Loucy (cell line): ENCODE measurements at regions not wholly inside any gene's neighbourhood (a gene's known extent, or its start where the extent isn't known, plus 50 kb on each side); places are given as distances from the start of the nearest gene placed in this dataset.

Experiments
- H2AFZ ChIP-seq: fragments of 200-600 bp; sonication (generic); 2 replicates; pipeline ENCODE4 v1.6.0; 2016; ENCODE audit warnings: antibody characterized with exemption, mild to moderate bottlenecking, low read length, moderate library complexity
- H3F3A ChIP-seq: fragments of 200-600 bp; 2 replicates; pipeline ENCODE4 v1.6.0; 2016; ENCODE audit warnings: antibody characterized with exemption, low read depth, mild to moderate bottlenecking
- H3K27me3 ChIP-seq: fragments of 200-600 bp; sonication (generic); 2 replicates; pipeline ENCODE4 v1.6.1; 2014; ENCODE audit warnings: low read length, mild to moderate bottlenecking; ENCODE audit not compliant: insufficient read depth, poor library complexity, severe bottlenecking
- H3K36me3 ChIP-seq: fragments of 200-600 bp; sonication (generic); 2 replicates; pipeline ENCODE4 v1.6.1; 2016; ENCODE audit warnings: low read length; ENCODE audit not compliant: insufficient read depth
- H3K4me1 ChIP-seq: fragments of 200-600 bp; sonication (generic); 2 replicates; pipeline ENCODE4 v1.5.1; 2014; ENCODE audit warnings: low read length, mild to moderate bottlenecking; ENCODE audit not compliant: insufficient read depth, poor library complexity, severe bottlenecking
- H3K4me2 ChIP-seq: fragments of 200-600 bp; sonication (generic); 2 replicates; pipeline ENCODE4 v1.6.0; 2014; ENCODE audit warnings: antibody characterized with exemption, low read length, low read depth, mild to moderate bottlenecking; ENCODE audit not compliant: poor library complexity, severe bottlenecking
- H3K4me3 ChIP-seq: fragments of 200-600 bp; sonication (generic); 2 replicates; pipeline ENCODE4 v1.5.1; 2014; ENCODE audit warnings: low read length, mild to moderate bottlenecking, mixed read lengths; ENCODE audit not compliant: poor library complexity, severe bottlenecking
- H3K79me2 ChIP-seq: fragments of 200-600 bp; sonication (generic); 2 replicates; pipeline ENCODE4 v1.6.1; 2014; ENCODE audit warnings: low read length; ENCODE audit not compliant: insufficient read depth
- H3K9ac ChIP-seq: fragments of 200-600 bp; sonication (generic); 2 replicates; pipeline ENCODE4 v1.6.0; 2014; ENCODE audit warnings: mild to moderate bottlenecking, low read depth, low read length, moderate library complexity; ENCODE audit not compliant: poor library complexity, severe bottlenecking
- H3K9me2 ChIP-seq: fragments of 200-600 bp; sonication (generic); replicated peaks from 2 replicates; pipeline ENCODE4 v1.6.1; 2016; ENCODE audit warnings: low read depth, low read length, mixed read lengths
- H3K9me3 ChIP-seq: fragments of 200-600 bp; sonication (generic); 2 replicates; pipeline ENCODE4 v1.6.1; 2014; ENCODE audit warnings: mild to moderate bottlenecking, antibody characterized with exemption, low read length, low read depth; ENCODE audit not compliant: insufficient read depth
- H4K20me1 ChIP-seq: fragments of 200-600 bp; sonication (generic); 2 replicates; pipeline ENCODE4 v1.6.0; 2014; ENCODE audit warnings: antibody characterized with exemption, low read length, mild to moderate bottlenecking; ENCODE audit not compliant: insufficient read depth, poor library complexity, severe bottlenecking
- EZH2phosphoT487 ChIP-seq: fragments of 200-600 bp; IDR thresholded peaks from 2 replicates; pipeline ENCODE4 v1.6.1; 2018; ENCODE audit warnings: antibody characterized with exemption, mild to moderate bottlenecking, moderate library complexity, borderline replicate concordance
- TF ChIP-seq, protein P1 (sequence below): fragments of 200-600 bp; sonication (generic); conservative IDR thresholded peaks from 2 replicates; pipeline ENCODE4 v1.5.1; 2014; ENCODE audit warnings: mild to moderate bottlenecking, antibody characterized with exemption, low read length

DNA sequence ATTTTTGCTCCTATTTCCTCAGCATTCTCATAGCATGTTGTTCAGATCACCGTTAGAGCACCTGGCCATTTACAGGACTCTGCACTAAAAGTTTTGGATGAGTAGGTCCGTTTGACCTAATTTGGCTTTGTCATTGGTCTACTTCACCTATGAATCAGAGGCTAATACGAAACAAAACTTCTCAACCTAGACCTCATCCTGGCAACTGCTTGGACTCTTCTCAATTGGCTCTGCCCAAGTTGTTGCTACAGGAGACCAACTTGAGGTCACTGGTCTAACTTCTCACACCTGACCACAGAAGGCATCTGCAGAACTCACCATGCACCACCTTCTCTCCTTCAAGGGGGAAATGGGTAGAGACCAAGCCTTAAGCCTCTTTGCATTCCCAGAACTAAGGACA is 663.7 kb downstream of the PLCL1 start:
- Histone ChIP-seq H3K4me2 (no peak overlapping the region), H2AFZ (no peak overlapping the region), H3K36me3 (no peaks in the 10 kb centered on the region), H3K9ac (no peak overlapping the region), H3K9me3 (no peaks in the 10 kb centered on the region), H4K20me1 (no peaks in the 10 kb centered on the region), H3K4me1 (no peaks in the 10 kb centered on the region), H3F3A (no peaks in the 10 kb centered on the region), H3K27me3 (no peaks in the 10 kb centered on the region), H3K79me2 (no peaks in the 10 kb centered on the region), H3K9me2 (no peaks in the 10 kb centered on the region), H3K4me3 (no peak overlapping the region)
- TF ChIP-seq, protein P1, sequence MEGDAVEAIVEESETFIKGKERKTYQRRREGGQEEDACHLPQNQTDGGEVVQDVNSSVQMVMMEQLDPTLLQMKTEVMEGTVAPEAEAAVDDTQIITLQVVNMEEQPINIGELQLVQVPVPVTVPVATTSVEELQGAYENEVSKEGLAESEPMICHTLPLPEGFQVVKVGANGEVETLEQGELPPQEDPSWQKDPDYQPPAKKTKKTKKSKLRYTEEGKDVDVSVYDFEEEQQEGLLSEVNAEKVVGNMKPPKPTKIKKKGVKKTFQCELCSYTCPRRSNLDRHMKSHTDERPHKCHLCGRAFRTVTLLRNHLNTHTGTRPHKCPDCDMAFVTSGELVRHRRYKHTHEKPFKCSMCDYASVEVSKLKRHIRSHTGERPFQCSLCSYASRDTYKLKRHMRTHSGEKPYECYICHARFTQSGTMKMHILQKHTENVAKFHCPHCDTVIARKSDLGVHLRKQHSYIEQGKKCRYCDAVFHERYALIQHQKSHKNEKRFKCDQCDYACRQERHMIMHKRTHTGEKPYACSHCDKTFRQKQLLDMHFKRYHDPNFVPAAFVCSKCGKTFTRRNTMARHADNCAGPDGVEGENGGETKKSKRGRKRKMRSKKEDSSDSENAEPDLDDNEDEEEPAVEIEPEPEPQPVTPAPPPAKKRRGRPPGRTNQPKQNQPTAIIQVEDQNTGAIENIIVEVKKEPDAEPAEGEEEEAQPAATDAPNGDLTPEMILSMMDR = no peak
- TF ChIP-seq EZH2phosphoT487 = no peak

GRCh38 chr2:198465970-198466369 is 661.6 kb downstream of the PLCL1 start:
- no peaks in the 10 kb centered on the region for H3K27me3 ChIP-seq
- H3K36me3 ChIP-seq = no peaks in the 10 kb centered on the region
- H2AFZ ChIP-seq = no peak overlapping the region
- no peaks in the 10 kb centered on the region for H3K4me1 ChIP-seq
- H4K20me1 ChIP-seq = no peaks in the 10 kb centered on the region
- H3K4me3 ChIP-seq = no peak overlapping the region
- no peaks in the 10 kb centered on the region for H3K9me3 ChIP-seq
- no peaks in the 10 kb centered on the region for H3K9me2 ChIP-seq
- no peak overlapping the region for H3K9ac ChIP-seq
- no peaks in the 10 kb centered on the region for H3K79me2 ChIP-seq
- no peak overlapping the region for H3K4me2 ChIP-seq
- H3F3A ChIP-seq = no peaks in the 10 kb centered on the region
- TF ChIP-seq, protein P1 = no peak
- no peak for TF ChIP-seq EZH2phosphoT487

DNA sequence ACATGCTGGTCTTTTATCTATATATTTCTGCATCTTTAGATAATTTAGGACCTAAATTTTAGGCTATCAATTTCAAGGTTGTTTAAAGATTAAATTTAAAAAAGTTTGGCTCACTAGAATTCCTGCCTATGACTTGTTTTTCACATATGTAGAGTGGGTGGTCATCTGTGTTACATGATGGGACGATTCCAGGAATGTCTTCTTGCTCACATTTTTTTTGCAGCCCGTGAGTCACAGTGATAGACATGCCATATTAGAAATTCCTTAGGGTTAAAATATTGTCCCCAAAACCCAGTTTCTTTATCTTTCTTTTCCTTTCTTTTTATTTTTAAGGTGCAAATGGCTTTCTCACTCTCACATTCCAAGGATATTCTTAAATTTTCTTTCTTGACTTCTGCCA is 652.0 kb downstream of the PLCL1 start:
- H3K9me2 ChIP-seq = no peaks in the 10 kb centered on the region
- no peak overlapping the region for H3K4me3 ChIP-seq
- no peaks in the 10 kb centered on the region for H3F3A ChIP-seq
- no peak for TF ChIP-seq EZH2phosphoT487
- TF ChIP-seq, protein P1 = no peak
- H2AFZ ChIP-seq = no peak overlapping the region
- no peaks in the 10 kb centered on the region for H3K36me3 ChIP-seq
- H3K79me2 ChIP-seq = no peaks in the 10 kb centered on the region
- no peak overlapping the region for H3K9ac ChIP-seq
- no peak overlapping the region for H3K4me2 ChIP-seq
- no peaks in the 10 kb centered on the region for H3K27me3 ChIP-seq
- no peaks in the 10 kb centered on the region for H3K4me1 ChIP-seq
- H4K20me1 ChIP-seq = no peaks in the 10 kb centered on the region
- no peaks in the 10 kb centered on the region for H3K9me3 ChIP-seq
